ENCODE measurements at regions not wholly inside any gene's neighbourhood (a gene's known extent, or its start where the extent isn't known, plus 50 kb on each side); places are given as distances from the start of the nearest gene placed in this dataset.

GRCh38 chr5:52693280-52693679 is 94.4 kb upstream of the ITGA1 start:
- Histone ChIP-seq H3F3A (ENCODE audit: low read depth) (no peaks in the 10 kb centered on the region), H3K27me3 (no peaks in the 10 kb centered on the region), H3K9ac (no peak overlapping the region), H3K4me3 (no peak overlapping the region), H2AFZ (replicated peaks) (no peak overlapping the region), H3K9me3 (ENCODE audit: low read depth) (no peaks in the 10 kb centered on the region), H3K27ac (no peak overlapping the region), H4K20me1 (ENCODE audit: low read depth) (no peaks in the 10 kb centered on the region), H3K79me2 (ENCODE audit: low read depth) (no peaks in the 10 kb centered on the region), H3K36me3 (no peaks in the 10 kb centered on the region), H3K4me1 (peaks cover 11% of the 10 kb centered on the region), H3K4me2 (no peak overlapping the region)
- TF ChIP-seq CTCF (IDR thresholded peaks at IDR 0.05), result peak; percentile 65
- TF ChIP-seq EZH2phosphoT487 (IDR thresholded peaks at IDR 0.05), result no peak
- Mint-ChIP-seq H3K36me3 (no peaks in the 10 kb centered on the region), H3K27ac (no peak overlapping the region), H3K9me3 (no peaks in the 10 kb centered on the region), H3K27me3 (ENCODE audit: insufficient read depth, low read depth) (no peaks in the 10 kb centered on the region), H3K4me3 (no peak overlapping the region), H3K4me1 (peaks cover 7% of the 10 kb centered on the region)
- DNase-seq (ENCODE audit: low spot score), result peak; percentile 50

- Mint-ChIP-seq H3K4me1 (peaks cover 7% of the 10 kb centered on the region), H3K9me3 (no peaks in the 10 kb centered on the region)
These were observed 93.9 kb upstream of the ITGA1 start for GRCh38 chr5:52693836-52694235.

GRCh38 chr5:52694648-52695047 is 93.1 kb upstream of the ITGA1 start:
- H3K4me2 ChIP-seq, result no peak overlapping the region
- TF ChIP-seq CTCF (IDR thresholded peaks at IDR 0.05) (no peak), EZH2phosphoT487 (IDR thresholded peaks at IDR 0.05) (no peak), EZH2 (IDR thresholded peaks at IDR 0.05) (no peak)
- H3K4me1 ChIP-seq, result peaks cover 11% of the 10 kb centered on the region
- H3K9me3 ChIP-seq (ENCODE audit: low read depth), result no peaks in the 10 kb centered on the region
- no peaks in the 10 kb centered on the region for H3K79me2 ChIP-seq (ENCODE audit: low read depth)
- no peak overlapping the region for H3K9ac ChIP-seq
- H2AFZ ChIP-seq (replicated peaks), result no peak overlapping the region
- Mint-ChIP-seq H3K27ac (no peak overlapping the region), H3K4me3 (no peak overlapping the region), H3K9me3 (no peaks in the 10 kb centered on the region), H3K36me3 (no peaks in the 10 kb centered on the region), H3K4me1 (peaks cover 7% of the 10 kb centered on the region), H3K27me3 (ENCODE audit: insufficient read depth, low read depth) (no peaks in the 10 kb centered on the region)
- no peak overlapping the region for H3K4me3 ChIP-seq
- DNase-seq (ENCODE audit: low spot score), result no peak
- no peaks in the 10 kb centered on the region for H3K27me3 ChIP-seq
- H3F3A ChIP-seq (ENCODE audit: low read depth), result no peaks in the 10 kb centered on the region
- no peak overlapping the region for H3K27ac ChIP-seq
- H3K36me3 ChIP-seq, result no peaks in the 10 kb centered on the region
- no peaks in the 10 kb centered on the region for H4K20me1 ChIP-seq (ENCODE audit: low read depth)

More at GRCh38 chr5:52693836-52694235, 93.9 kb upstream of the ITGA1 start:
- Mint-ChIP-seq H3K27ac (no peak overlapping the region), H3K4me3 (no peak overlapping the region), H3K27me3 (ENCODE audit: insufficient read depth, low read depth) (no peaks in the 10 kb centered on the region), H3K36me3 (no peaks in the 10 kb centered on the region)
- Histone ChIP-seq H3K27me3 (no peaks in the 10 kb centered on the region), H3K4me1 (peaks cover 11% of the 10 kb centered on the region), H3K79me2 (ENCODE audit: low read depth) (no peaks in the 10 kb centered on the region), H3K9ac (no peak overlapping the region), H3F3A (ENCODE audit: low read depth) (no peaks in the 10 kb centered on the region), H3K4me2 (no peak overlapping the region), H3K27ac (no peak overlapping the region), H3K36me3 (no peaks in the 10 kb centered on the region), H4K20me1 (ENCODE audit: low read depth) (no peaks in the 10 kb centered on the region), H2AFZ (replicated peaks) (no peak overlapping the region), H3K4me3 (no peak overlapping the region), H3K9me3 (ENCODE audit: low read depth) (no peaks in the 10 kb centered on the region)
- TF ChIP-seq EZH2 (IDR thresholded peaks at IDR 0.05), result no peak
- TF ChIP-seq CTCF (IDR thresholded peaks at IDR 0.05), result no peak
- TF ChIP-seq EZH2phosphoT487 (IDR thresholded peaks at IDR 0.05), result no peak
- DNase-seq (ENCODE audit: low spot score), result no peak

All from neural progenitor cell (in vitro differentiated cells).